Tibial nerve (tissue), 4 donors: ENCODE measurements at regions not wholly inside any gene's neighbourhood (a gene's known extent, or its start where the extent isn't known, plus 50 kb on each side); places are given as distances from the start of the nearest gene placed in this dataset.
"Not testable (repeated sequence)": the region's sequence is repeated elsewhere in the genome, so short reads cannot be mapped to it uniquely, and the experiment has no call there.

Experiments used
- DNase-seq, 2 donors: peaks; one replicate each; pipeline ENCODE4 v3.0.0-alpha.2; 2019; ENCODE audit warnings: low spot score in 2 of 2
- H3K27ac ChIP-seq, 4 donors: fragments of 200-600 bp; sonication (generic) in 3 of 4; one replicate each; pipeline ENCODE4 v1.5.1; 2017 to 2019; ENCODE audit warnings: mild to moderate bottlenecking in 1 of 4
- H3K27me3 ChIP-seq, 2 donors: fragments of 200-600 bp; sonication (generic) in 1 of 2; one replicate each; pipeline versions ENCODE4 v1.5.1 to v1.6.0; 2017 to 2019
- H3K36me3 ChIP-seq, 3 donors: fragments of 200-600 bp; sonication (generic); one replicate each; pipeline ENCODE4 v1.5.1; 2018 to 2019
- H3K4me1 ChIP-seq, 4 donors: fragments of 200-600 bp; sonication (generic) in 3 of 4; one replicate each; pipeline ENCODE4 v1.5.1; 2017 to 2019
- H3K4me3 ChIP-seq, 4 donors: fragments of 200-600 bp; sonication (generic) in 3 of 4; one replicate each; pipeline ENCODE4 v1.5.1; 2017 to 2019; ENCODE audit warnings: mild to moderate bottlenecking in 1 of 4, moderate library complexity in 1 of 4
- H3K9me3 ChIP-seq, 4 donors: fragments of 200-600 bp; sonication (generic) in 3 of 4; one replicate each; pipeline ENCODE4 v1.5.1; 2017 to 2019
- CTCF ChIP-seq, 5 experiments: fragments of 200-600 bp in 3 of 5; fragments of 450-650 bp in 2 of 5; sonication (generic) in 3 of 5; IDR thresholded peaks; one replicate each; pipeline ENCODE4 v1.5.1; 2016 to 2019; ENCODE audit warnings: antibody characterized with exemption in 5 of 5, mild to moderate bottlenecking in 3 of 5, moderate library complexity in 2 of 5
- EP300 ChIP-seq, 2 donors: sonication (generic); formaldehyde crosslinking; IDR thresholded peaks; one replicate each; pipeline ENCODE4 v1.6.1; 2017; ENCODE audit warnings: antibody characterized with exemption in 2 of 2, mild to moderate bottlenecking in 1 of 2
- POLR2A ChIP-seq, 2 donors: fragments of 450-650 bp; IDR thresholded peaks; one replicate each; pipeline ENCODE4 v1.6.1; 2017; ENCODE audit warnings: antibody characterized with exemption in 2 of 2, mild to moderate bottlenecking in 2 of 2, moderate library complexity in 2 of 2
- WGBS, 2 donors: methylation state at CpG; one replicate each; pipeline ENCODE4 v1.1.5; 2018; 5-methylcytosine and 5-hydroxymethylcytosine counted together

DNA sequence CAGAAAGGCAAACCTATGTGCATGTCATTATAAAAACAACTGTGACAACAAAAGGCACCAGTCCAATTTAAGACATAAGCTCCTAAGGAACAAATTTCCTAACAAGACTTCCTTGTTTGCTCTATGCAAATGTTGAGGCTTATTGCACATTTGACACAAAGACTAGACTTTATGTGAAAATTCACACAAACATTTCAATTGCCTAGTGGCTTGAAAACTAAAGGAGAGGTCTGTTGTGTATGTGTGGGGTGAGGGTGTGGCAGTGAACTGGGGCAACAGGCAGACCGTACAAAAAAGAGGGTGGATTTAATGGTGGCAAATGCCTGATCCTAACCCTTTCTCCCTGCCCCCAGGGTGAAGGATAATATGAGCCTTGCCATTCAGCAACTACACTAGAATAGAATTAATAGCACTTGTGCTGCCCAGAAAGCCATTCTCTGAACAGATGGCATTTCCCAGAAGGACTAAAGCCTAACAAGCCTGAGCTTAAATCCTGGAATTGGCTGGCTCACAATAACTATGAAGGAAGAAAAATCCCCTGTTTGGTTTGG lies 73.9 kb downstream of the GLUL start:
- no peaks in the 10 kb centered on the region for H3K36me3 ChIP-seq
- no peaks in the 10 kb centered on the region for H3K27me3 ChIP-seq
- peak in 1 of 2 donors; percentile 48 for TF ChIP-seq EP300 (IDR thresholded peaks at IDR 0.05)
- TF ChIP-seq POLR2A (IDR thresholded peaks at IDR 0.05) = no peak
- no peaks in the 10 kb centered on the region for H3K9me3 ChIP-seq
- H3K27ac ChIP-seq = peak overlapping the region in 3 of 4 donors; percentile 1 to 82 (median 65)
- H3K4me3 ChIP-seq = no peak overlapping the region
- WGBS, 2 donors = 25 to 33% methylated on average over 1 of the region's 1 CpG
- DNase-seq = no peak
- peaks cover 0 to 24% (median 0%) of the 10 kb centered on the region in 4 donors for H3K4me1 ChIP-seq

DNA sequence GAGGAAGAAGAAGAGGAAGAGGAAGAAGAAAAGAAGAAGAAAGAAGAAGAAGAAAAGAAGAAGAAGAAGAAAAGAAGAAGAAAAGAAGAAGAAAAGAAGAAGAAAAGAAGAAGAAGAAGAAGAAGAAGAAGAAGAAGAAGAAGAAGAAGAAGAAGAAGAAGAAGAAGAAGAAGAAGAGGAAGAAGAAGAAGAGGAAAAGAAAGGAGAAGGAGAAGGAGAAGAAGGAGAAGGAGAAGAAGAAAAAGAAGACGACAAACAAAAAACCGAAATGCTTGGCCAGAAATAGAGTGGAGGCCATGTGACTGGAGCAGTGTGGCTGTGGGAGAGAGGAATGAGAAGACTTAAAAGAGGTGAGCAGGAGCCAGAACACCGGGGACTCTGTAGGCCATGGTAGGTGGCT lies 75.1 kb downstream of the GLUL start:
- not testable (repeated sequence) for H3K4me3 ChIP-seq, H3K9me3 ChIP-seq, DNase-seq, H3K36me3 ChIP-seq, H3K27me3 ChIP-seq
- peak overlapping the region in 2 of 4 donors; percentile 65 to 82 for H3K27ac ChIP-seq
- 80% methylated on average over 3 of the region's 3 CpGs for WGBS, 2 donors
- H3K4me1 ChIP-seq = peaks cover 0 to 24% (median 0%) of the 10 kb centered on the region in 4 donors

DNA sequence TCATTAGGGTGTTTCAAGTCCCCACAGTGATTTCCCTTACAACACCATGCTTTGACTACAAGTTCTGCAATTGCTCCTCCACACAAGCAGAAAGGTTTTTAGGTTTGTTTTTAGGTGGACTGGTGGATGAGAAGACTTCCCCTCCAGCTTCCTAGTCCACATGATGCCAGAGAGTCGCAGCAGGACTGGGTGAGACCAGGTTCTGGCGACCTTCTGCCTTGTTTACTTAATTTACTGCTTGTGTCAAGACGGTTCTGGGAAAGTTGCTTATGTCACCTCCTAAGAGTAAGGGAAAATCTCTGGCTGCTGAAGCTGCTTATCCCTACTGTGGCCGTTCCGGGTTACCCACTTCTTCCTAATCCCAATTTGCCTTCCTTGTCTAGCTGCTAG lies 76.4 kb downstream of the GLUL start:
- 62 to 68% methylated on average over 5 of the region's 5 CpGs for WGBS, 2 donors
- Histone ChIP-seq H3K4me1 (peaks cover 0 to 24% (median 0%) of the 10 kb centered on the region in 4 donors), H3K36me3 (no peaks in the 10 kb centered on the region), H3K4me3 (no peak overlapping the region), H3K9me3 (no peaks in the 10 kb centered on the region), H3K27me3 (no peaks in the 10 kb centered on the region), H3K27ac (peak overlapping the region in 1 of 4 donors; percentile 40)
- no peak for TF ChIP-seq POLR2A (IDR thresholded peaks at IDR 0.05)
- TF ChIP-seq EP300 (IDR thresholded peaks at IDR 0.05) = no peak
- TF ChIP-seq CTCF (IDR thresholded peaks at IDR 0.05) = no peak
- no peak for DNase-seq

DNA sequence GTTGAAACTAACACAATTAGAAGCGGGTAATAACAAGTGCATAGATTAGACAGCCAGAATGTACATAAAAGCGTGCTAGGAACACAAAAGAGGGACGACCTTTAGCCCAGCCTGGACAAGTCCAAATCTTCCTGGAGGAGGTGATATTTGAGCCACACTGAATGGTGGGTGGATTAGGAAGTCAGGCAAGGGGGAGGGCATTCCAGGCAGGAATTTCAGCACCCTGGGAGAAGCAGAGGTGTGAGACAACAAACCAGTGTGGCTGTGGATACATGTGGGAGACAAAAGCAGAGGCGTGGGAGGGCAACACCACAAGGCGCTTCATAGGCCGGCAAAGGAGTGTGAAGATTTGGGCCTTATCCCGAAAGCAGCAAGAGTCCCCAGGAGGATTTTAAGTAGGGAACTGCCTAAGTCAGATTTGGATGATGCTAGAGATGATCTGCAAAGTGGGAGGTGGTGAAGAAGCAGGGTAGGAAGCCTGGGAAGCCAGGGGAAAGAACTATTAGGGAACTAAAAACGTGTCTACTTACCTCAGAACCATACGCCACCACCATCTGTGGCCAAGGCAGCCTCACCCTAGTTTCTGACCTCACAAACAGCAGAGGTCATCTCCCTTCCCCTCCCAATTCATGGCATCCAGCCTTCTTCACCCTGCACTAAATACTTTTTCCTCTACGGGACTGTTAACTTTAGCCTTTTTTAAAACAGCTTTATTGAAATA lies 81.8 kb downstream of the GLUL start:
- no peak overlapping the region for H3K4me3 ChIP-seq
- H3K36me3 ChIP-seq = no peaks in the 10 kb centered on the region
- TF ChIP-seq CTCF (IDR thresholded peaks at IDR 0.05) (no peak), POLR2A (IDR thresholded peaks at IDR 0.05) (peak in 1 of 2 donors; percentile 16), EP300 (IDR thresholded peaks at IDR 0.05) (peak in 1 of 2 donors; percentile 59)
- WGBS, 2 donors = 52 to 53% methylated on average over 10 of the region's 10 CpGs
- no peaks in the 10 kb centered on the region for H3K27me3 ChIP-seq
- H3K4me1 ChIP-seq = peaks cover 0 to 17% (median under 1%) of the 10 kb centered on the region in 4 donors
- no peaks in the 10 kb centered on the region for H3K9me3 ChIP-seq
- peak overlapping the region; percentile 43 to 83 (median 70) for H3K27ac ChIP-seq
- peak in 1 of 2 donors; percentile 30 for DNase-seq

DNA sequence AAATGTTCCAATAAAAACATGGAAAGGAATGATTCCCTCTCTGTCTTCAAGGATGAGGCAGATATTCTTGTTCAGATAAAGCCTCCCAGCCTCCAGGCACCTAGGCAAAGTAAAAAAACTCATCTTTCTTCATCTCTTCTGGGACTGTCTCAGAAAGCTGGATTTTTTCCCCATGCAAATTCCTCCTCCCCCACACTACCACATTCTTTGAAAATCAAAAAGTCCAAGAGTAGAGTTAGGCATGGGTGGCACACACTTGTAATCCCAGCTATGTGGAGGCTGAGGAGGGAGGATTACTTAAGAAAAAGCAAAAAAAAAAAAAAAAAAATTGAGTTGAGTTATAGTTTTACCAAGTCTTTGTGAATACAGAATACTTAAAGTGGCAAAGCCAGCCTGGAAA lies 82.8 kb downstream of the GLUL start:
- H3K9me3 ChIP-seq = no peaks in the 10 kb centered on the region
- TF ChIP-seq POLR2A (IDR thresholded peaks at IDR 0.05) = no peak
- TF ChIP-seq EP300 (IDR thresholded peaks at IDR 0.05) = no peak
- no peak for TF ChIP-seq CTCF (IDR thresholded peaks at IDR 0.05)
- no peaks in the 10 kb centered on the region for H3K36me3 ChIP-seq
- H3K4me1 ChIP-seq = peaks cover 0 to 27% (median 10%) of the 10 kb centered on the region in 4 donors
- H3K4me3 ChIP-seq = no peak overlapping the region
- peak overlapping the region in 3 of 4 donors; percentile 43 to 83 (median 60) for H3K27ac ChIP-seq
- DNase-seq = no peak
- no peaks in the 10 kb centered on the region for H3K27me3 ChIP-seq

- H3K27me3 ChIP-seq, H3K9me3 ChIP-seq, H3K4me3 ChIP-seq, H3K36me3 ChIP-seq, DNase-seq: not testable (repeated sequence)
- Histone ChIP-seq H3K27ac (peak overlapping the region in 1 of 4 donors; percentile 83), H3K4me1 (peaks cover 0 to 35% (median 17%) of the 10 kb centered on the region in 4 donors)
- 96 to 97% methylated on average over 8 of the region's 8 CpGs for WGBS, 2 donors
These were observed 84.1 kb downstream of the GLUL start for GRCh38 chr1:182307486-182307885.
